Stimulated activated CD4-positive, alpha-beta T cell treated with anti-CD3 and anti-CD28 coated beads, Interleukin-4, amount 100 ng/mL, for 24 hours (primary cell): ENCODE measurements at regions not wholly inside any gene's neighbourhood (a gene's known extent, or its start where the extent isn't known, plus 50 kb on each side); places are given as distances from the start of the nearest gene placed in this dataset.
"Not testable (repeated sequence)": the region's sequence is repeated elsewhere in the genome, so short reads cannot be mapped to it uniquely, and the experiment has no call there.

Experiments used
- DNase-seq: peaks from one replicate; pipeline ENCODE4 v3.0.0-alpha.2; 2020

DNA sequence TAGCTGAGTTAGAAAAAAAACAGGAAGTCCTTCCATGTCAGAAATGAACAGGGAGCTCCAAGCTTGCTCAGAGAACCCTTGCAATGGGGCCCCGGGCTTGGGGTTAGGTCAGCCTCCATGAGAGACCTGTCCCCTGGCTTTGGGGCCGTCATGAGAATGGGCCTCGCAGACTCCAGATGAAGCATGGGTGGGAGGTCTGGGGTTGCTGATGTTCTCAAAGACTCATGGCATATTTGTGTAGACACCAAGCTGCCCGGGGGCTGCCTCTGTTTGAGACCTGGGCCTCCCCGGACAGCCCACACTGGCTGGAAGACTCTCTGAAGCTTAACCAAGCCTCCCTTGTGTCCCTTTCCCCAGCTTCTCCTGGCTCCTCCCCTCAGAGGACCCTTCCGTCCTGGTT lies 186.3 kb downstream of the IRX2 start:
- no peak for DNase-seq

DNA sequence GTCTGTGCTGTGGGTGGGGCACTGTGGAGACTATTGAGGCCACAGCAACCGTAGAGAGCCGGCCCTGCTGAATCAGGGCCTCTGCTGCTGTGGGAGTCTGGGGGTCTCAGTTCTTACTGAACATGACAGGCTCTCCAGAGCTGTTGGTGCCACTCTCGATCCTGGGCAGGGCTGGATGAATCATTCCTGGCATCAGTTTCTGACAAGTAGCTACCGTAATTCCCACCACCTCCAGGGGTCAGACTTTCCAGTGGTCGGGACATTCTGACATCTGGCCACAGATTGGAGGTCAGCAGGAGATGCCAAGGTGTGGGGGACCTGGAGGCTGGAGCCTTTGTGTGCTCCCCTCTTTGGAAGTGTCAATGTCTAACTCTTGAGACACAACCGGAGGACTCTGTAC lies 188.4 kb downstream of the IRX2 start:
- DNase-seq = no peak

DNA sequence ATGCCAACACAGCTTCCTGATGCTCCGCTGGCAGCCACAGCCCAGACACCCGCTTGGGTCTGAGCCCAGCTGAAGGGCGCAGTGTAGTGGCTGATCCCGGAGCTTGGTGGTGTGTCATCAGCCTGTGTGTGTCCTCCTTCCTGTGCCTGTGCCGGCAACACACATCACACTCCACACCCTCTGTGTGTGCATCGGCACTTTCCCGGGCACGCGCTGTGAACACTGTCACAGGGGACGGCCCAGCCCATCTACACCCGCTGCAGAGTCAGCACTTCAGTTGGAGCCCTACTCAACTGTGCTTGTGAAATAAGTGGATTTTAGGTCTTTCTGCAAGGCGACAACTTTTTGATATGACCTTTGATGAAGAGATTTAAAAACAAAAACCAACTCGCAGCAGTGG lies 189.4 kb downstream of the IRX2 start:
- no peak for DNase-seq

DNA sequence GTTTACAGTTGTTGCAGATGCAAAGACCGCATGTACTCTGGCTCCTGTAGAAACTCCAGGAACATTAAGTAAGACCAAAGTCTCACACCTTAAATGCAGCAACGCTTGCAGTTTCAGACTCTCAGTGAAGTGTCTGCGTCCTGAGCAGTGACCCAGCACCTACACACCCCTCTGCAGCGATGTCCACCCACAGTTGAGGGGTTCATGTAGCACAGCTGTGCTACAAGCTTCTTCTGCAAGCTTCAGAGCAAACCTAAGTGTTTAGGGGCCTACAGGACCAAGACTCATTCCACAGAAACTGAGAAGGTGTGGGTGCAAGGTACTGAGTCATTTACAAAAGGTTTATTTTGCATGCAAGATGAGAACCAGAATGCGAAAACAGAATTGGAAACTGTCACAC lies 191.0 kb downstream of the IRX2 start:
- no peak for DNase-seq

DNA sequence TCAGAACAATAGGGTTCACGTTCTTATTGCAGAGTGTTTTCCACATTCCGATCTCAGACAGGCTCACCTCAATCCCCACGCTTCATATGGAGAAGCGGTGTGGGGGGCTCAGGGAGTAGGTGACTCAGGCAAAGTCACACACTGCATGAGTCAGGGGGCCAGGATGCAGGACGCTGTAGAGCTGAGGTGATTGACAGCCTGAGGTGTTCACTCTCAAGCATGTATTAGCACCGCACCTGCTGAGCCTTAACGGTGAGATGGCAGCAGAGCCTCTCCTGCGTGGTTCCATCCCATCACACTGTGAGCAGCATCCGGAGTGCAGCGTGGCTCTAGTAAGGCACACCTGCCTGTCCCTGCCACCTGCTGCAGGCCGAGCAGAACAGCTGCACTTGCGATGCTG lies 194.0 kb downstream of the IRX2 start:
- DNase-seq = no peak

DNA sequence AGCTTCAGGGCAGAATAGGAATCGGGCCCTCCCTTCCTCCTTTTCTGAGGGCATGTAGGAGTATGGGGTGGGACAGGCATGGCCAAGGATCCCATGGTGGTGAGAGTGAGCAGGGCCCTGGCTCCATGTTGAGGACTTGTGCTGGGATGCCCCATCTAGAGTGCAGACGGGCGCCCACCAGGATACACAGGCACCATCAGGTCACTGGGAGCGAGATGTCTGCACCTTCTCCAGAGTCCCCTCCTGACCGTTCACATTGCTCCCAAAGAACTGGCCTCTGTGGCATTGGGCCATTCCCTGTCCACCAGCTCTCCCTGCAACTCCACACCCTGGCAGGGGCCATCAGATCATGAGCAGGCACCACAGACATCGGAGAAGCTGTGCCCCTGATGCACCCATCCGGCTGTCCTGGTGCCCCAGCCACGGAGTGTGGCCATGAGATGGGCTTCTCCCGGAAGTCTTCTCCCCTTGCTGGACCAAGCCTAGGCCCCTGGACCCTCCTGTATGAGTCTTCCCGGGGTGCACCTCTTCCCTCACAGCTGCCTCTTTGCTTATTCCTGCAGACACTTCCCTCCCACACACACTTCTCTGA lies 195.0 kb downstream of the IRX2 start:
- DNase-seq = no peak

DNA sequence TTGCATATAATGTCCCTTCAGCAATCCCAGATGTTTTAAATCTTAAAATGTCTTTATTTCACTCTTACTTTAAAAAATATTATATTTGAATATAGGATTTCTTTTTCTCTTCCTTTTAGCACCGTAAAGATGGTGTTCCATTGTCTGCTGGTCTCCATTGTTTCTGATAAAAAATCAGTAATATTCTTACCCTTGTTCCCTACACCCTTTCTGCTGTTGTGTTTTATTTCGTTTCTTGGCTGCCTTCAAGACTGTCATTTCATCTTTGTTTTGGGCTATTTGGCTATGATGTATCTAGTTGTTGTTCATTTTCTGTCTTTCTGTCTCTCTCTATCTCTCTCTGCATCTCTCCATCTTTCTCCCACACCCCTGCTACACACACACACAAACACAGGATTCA lies 197.9 kb downstream of the IRX2 start:
- no peak for DNase-seq

DNA sequence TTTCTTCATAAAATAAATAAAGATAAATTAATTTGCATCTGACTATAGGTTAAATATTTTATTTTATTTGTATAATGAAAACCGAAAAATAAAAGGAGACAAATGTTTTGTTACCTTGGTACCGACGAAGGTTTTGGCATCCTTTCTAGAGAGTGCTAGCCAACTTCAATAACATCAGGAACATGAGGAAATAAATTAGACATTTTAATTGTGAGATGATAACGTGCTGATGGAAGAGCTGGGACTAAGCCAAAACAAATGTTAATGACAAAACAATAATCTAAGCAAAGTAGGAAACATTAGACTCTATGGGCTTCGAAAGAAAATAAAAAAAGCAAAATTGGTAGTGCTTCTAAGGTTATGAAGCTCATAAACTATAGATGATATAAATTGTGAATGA lies 201.0 kb downstream of the IRX2 start:
- DNase-seq = no peak

DNA sequence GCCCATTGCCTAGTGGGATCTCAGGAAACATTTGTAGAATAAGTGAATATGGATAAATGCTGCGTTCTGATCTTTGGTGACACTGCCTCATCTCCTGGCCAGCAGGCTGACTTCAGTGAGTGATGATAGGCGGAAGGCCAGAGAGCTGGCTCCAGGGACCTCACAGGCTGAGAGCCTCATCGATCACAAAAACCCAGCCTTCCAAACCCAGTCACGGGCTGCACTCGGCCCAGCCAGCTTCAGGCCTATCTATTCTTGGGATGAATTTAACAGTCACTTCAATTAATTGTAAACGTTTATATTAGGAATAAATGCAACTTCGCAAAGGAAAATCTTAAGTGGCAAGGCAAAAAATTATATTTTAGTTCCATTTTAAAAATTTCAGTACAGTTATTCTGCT lies 201.6 kb downstream of the IRX2 start:
- no peak for DNase-seq

DNA sequence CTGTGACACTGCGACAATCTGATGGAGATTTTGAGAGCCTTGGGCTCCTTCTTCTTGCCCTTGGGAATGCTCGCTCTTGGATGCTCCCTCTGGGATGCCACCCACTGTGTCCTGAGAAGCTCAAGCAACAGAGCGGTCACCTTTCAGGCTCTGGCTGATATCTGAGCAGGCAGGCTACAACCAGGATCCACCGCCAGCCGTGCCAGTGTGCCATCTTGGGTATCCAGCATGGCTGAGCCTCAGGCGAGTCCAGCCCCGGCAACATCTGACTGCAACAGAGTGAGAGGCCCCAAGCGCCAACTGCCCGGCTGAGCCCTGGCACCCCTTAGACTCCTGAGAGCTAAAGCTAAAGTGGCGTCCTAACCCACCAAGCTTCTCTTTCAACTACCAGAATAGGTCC lies 202.1 kb downstream of the IRX2 start:
- no peak for DNase-seq

DNA sequence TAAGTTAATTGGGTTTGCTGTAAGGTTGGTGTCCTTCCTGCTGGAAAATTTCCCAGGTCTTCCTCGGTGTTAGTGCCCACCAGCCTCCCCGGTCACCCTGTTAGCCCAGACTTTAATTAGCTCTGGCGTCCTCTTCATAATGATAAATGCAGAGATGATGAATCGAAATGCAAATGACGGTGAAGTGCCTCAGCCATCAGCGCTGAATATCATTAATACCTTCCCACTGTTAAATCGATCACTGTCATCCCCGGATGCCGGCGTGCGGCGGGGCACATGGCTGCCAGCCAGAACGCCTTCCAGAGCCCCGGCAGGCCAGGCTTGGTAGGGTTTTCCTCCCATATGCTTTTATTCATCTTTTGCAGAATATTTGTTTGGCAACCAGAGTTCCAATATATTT lies 204.5 kb downstream of the IRX2 start:
- DNase-seq = no peak

DNA sequence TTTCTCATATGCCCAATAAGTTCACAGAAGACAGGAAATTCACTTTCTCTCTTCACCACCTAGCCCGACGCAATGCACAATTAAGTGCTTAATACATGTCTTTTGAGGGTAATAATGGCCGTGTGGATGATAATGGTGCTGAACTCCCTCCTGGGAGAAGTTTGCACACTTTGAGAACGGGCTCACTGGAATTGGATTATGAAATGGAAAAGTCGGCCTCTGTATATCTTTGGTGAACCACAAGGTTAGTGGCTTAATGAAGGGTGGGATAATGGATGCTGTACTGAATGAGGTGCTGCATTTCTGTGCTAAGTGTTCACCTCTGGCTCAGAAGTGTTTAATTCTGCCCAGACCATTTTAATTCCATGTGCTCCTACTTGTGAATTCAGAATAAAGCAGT lies 207.5 kb downstream of the IRX2 start:
- DNase-seq = no peak

DNA sequence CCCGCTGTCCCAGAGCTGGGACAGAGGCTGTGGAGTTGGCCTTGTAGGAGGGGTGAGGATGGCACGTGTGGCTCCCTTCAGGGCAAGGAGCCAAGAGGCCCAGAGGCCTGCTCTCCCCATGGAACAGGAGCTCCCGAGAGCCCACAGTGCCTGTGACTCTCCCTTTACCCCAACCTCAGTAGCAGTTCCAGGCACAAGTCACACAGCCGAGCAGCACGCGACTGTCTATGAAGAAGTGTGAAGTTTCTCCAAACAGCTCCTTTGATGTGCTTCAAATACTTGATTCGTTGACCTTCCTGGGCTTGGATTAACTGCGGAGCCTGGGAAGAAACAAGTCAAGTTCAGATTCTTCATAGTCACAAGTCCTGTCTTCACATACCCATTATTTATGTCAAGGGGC lies 208.7 kb downstream of the IRX2 start:
- DNase-seq = no peak

DNA sequence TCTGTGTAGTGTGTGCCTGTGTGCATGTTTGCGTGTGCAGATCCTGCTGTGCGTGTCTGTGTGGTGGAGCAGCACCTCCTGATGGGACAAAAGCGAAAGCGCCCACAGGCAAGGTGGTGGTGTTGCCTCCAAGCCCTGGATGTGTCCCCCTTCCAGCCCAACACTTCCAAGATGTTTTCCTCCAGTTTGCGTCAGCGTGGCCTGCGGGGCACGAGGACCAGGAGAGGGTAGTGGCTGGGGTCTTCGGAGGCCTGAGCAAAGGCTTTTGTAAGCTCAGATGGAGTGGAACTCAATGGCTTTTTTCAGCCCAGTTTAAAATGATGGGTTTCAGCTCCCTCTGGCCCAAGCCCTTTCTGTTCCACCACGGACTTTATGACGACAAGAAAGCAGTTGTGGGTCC lies 209.5 kb downstream of the IRX2 start:
- no peak for DNase-seq

DNA sequence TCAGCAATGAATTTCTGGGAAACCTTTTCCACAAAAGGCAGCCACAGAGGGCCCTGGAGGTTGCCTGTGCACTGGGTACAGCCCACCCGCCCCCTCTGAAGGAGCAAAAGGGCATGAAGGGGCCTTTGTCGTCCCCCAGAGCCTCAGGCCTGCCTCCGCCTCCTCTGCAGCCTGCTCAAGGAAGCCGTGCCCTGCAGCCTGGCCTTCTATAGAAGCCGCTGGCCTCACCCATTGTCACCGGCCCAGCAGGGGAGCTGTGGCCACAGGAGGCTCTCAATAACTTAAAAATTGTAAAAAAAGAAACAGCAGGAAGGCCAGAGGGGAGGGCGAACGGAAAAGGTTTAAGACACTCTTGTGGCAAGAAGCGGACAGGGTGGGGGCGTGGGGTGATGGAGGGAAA lies 213.3 kb downstream of the IRX2 start:
- no peak for DNase-seq

DNA sequence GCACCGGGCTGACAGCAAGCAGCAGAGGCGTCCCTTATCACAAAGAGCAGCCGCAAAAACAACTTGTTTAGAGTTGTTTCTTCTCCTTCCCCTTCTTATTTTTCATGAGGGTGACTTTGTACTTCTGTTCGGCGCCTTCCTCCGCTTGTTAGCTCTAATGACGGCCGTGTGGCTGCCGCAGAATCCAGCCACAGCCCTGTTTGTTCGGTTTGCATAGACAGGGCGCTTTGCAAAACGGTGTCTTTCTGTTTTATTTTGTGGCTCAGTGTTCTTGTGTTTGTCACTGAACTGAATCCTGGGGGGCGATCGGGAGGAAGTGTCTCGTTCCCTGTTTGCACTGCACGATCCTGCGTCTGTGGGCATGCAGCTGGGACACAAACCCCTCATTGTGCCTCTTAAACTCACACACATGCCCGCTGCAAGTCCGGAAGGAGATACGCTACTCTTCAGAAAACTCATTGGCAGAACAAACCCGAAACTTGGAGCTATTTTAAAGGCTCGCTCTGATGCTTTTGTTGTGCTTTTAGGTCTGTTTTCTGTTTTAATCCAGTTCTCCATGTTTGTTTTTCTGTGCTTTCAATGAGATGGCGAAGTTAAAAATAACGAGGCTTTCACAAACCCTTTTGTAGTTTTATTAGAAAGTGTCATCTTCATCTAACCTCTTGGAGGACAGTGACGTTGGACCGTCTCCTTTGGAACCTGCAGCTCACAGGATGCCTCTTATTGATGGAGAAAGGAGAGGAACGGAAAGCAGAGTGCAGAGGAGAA lies 213.9 kb downstream of the IRX2 start:
- no peak for DNase-seq

DNA sequence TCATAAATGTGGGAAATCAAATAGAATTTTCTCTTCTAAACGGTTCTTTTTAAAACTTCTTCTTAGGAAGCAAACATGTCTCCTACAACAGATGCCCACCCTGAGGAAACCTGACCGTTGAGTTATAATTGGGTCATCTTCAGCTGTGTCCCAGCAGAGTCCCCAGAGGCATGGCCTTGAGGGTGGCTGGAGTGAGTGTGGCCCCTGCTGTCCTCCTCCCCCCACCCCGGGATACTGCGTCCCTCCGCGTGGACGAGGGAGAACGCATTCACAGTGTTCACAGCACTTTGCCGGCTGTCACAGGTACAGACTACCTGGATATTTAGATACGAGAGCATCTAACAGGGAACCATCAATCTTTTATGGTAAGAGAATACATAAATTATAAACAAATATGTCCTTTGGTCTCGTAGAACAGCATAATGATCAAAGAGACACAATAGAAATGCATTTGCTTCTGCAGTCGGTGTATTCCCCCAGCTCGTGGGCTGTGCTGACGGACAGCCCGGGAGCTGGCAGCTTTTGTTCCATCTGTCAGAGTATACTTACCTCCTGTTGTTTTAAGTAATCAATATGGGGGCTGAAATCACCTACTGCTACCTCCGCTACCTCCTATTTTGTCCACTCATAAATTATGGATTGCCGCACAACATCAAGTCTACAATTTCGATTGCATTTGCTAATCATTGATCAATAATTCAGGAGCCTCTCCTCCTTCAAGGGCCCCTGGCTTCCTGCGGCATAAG lies 214.7 kb downstream of the IRX2 start:
- no peak for DNase-seq

DNA sequence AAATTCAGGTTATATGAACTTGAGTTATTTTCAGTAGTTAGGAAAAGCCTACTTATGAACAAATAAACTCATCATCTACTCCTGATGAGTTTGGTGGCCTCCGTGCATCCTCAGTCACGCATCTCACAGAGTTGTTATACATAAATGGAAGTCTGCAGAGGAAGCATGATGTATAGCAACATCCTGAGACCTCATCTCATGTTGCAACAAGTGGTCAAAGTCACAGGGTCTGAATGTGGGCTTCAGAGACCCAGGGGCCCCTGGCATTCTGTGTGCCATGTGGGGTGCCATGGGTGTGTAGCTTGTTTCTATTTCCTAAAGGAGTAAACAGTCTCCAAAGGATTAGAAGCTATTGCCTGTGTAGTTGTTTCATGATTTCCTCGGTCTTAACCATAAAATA lies 216.5 kb downstream of the IRX2 start:
- DNase-seq = no peak

DNA sequence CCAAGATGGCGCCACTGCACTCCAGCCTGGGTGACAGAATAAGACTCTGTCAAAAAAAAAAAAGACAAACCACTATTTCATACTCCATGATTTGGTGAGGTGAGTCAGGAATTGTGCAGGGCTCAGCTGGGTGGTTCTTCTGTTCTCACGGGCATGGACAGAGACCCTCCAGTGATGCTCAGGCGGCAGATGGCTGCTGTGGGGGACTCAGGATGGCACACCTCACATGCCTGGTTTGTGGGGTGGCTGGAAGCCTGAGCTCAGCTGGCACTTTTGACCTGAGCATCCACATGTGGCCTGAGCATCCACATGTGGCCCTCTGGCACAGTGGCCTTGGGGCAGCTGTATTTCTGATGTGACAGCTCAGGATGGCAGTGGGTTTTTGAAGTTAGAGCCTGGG lies 217.2 kb downstream of the IRX2 start:
- no peak for DNase-seq

DNA sequence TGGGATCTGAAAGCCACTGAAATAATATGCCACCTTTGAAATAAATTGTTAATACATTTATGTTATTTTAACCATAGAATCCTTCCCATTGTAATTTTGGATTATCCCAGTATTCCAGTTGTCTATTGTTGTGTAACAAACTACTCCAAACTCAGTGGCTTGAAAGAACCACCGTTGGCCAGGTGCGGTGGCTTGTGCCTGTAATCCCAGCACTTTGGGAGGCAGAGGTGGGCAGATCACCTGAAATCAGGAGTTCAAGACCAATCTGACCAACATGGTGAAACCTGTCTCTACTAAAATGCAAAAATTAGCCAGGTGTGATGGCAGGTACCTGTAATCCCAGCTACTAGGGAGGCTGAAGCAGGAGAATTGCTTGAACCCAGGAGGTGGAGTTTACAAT lies 217.6 kb downstream of the IRX2 start:
- not testable (repeated sequence) for DNase-seq

DNA sequence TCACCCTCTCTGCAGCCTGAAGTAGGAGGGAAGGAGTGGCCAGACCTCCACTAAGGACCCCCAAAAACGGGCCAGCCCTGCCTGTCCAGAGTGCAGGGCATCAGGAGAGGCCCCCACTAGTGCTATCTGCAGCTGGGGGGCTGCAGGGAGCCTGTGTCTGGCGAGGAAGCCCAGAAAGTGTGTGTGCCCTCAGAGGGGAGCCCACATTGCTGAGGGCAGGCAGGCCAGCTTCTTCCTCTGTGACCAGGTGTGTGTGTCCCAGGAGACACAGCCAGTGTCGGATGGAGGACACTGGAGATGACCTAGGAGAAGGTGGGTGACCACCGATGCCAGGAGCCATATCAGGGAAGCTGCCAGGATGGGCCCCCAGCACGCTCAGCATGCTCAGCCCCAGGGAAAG lies 218.7 kb downstream of the IRX2 start:
- DNase-seq = no peak

DNA sequence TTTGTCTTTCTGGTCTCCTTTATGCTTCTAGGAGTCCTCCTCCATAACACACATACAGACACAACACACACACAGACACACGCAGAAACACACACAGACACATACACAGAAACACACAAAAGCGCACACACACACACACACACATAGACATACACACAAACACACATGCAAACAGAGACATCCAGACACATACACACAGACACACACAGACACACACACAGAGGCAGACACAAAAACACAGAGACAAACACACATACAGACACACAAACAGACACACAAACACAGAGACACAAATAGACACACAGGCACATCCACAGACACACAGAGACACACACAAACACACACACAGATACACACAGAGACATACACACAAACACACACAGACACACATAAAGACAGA lies 220.2 kb downstream of the IRX2 start:
- no peak for DNase-seq

DNA sequence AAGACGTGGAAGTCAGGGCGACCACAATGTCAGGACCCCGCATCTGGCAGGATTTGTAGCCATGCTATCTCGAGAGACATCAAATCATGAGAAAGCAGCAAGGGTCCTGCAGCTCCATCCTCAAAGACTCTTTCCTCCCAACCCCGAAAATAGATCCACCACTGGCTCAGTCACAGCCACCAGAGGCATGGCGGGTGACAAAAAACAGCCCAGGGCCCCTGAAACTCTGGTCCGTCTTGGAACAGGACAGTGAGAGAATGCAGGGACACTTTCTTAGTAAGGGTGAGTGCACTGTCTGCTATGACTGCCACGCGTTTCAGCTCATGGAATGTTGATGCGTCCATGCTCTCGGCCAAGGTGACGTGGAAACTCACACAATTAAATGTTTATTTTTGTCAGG lies 220.9 kb downstream of the IRX2 start:
- DNase-seq = no peak

DNA sequence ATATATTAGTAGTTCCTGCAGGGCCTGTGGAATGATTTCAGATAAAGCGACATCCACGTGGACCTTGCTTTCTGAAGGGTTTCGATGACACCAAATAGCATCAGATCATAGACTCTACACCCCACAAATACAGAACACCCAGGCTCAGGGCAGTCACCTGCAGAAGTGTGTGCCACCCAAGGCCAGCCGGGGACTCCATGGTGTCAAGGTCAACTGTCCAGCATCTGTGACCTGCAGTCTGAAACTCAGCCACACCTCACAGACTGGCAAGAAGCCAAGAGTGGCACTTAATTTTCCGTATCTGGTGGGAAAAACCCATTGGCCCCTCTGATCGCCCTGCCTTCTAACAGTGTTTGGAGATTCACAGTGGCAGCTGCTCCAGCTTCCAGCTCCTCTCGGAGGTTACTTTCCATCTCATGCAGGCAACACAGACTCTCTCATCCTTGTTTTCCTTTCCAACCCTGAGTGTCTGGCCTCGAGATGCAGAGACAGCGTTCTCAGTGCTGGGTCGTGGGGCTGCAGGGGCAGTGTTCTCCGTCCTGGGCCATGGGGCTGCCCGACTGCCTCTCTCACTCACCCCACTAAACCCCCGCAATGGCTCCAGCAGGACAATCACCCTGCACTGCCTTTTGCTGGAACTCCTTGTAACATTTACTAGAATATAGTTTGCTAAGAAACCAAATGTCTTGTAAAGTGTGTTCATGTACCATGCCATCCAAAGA lies 221.9 kb downstream of the IRX2 start:
- no peak for DNase-seq
